ENCODE measurements at regions not wholly inside any gene's neighbourhood (a gene's known extent, or its start where the extent isn't known, plus 50 kb on each side); places are given as distances from the start of the nearest gene placed in this dataset.
"Not testable (repeated sequence)": the region's sequence is repeated elsewhere in the genome, so short reads cannot be mapped to it uniquely, and the experiment has no call there.

GRCh38 chr10:35834877-35835494, 192.9 kb upstream of the FZD8 start:
- no peaks in the 10 kb centered on the region for H3K4me1 Mint-ChIP-seq
- DNase-seq = no peak
- CTCF ChIA-PET = no interaction called here

GRCh38 chr10:35827783-35828182, 185.7 kb upstream of the FZD8 start:
- DNase-seq = no peak
- Mint-ChIP-seq H3K36me3 (no peaks in the 10 kb centered on the region), H3K4me1 (no peaks in the 10 kb centered on the region), H3K9me3 (peaks cover 5% of the 10 kb centered on the region), H3K27ac (no peak overlapping the region), H3K27me3 (no peaks in the 10 kb centered on the region), H3K4me3 (no peak overlapping the region)
- CTCF ChIA-PET = no interaction called here

More at GRCh38 chr10:35834877-35835494, 192.9 kb upstream of the FZD8 start:
- Mint-ChIP-seq H3K9me3 (peaks cover 3% of the 10 kb centered on the region), H3K27ac (no peak overlapping the region), H3K27me3 (no peaks in the 10 kb centered on the region), H3K36me3 (no peaks in the 10 kb centered on the region), H3K4me3 (no peak overlapping the region)

GRCh38 chr10:35824704-35825103, 182.6 kb upstream of the FZD8 start:
- DNase-seq = no peak
- H3K9me3 Mint-ChIP-seq = peaks cover 4% of the 10 kb centered on the region
- no peak overlapping the region for H3K4me3 Mint-ChIP-seq
- H3K4me1 Mint-ChIP-seq = no peaks in the 10 kb centered on the region
- H3K27ac Mint-ChIP-seq = no peak overlapping the region
- H3K27me3 Mint-ChIP-seq = no peaks in the 10 kb centered on the region
- CTCF ChIA-PET = no interaction called here
- H3K36me3 Mint-ChIP-seq = no peaks in the 10 kb centered on the region

GRCh38 chr10:35822316-35822715, 180.2 kb upstream of the FZD8 start:
- CTCF ChIA-PET = no interaction called here
- Mint-ChIP-seq H3K9me3 (peaks cover 2% of the 10 kb centered on the region), H3K27ac (no peak overlapping the region)

GRCh38 chr10:35821339-35821911, 179.3 kb upstream of the FZD8 start:
- no peak for DNase-seq
- Mint-ChIP-seq H3K9me3 (peaks cover 2% of the 10 kb centered on the region), H3K36me3 (no peaks in the 10 kb centered on the region), H3K4me1 (no peaks in the 10 kb centered on the region), H3K27ac (no peak overlapping the region), H3K27me3 (no peaks in the 10 kb centered on the region), H3K4me3 (no peak overlapping the region)
- CTCF ChIA-PET = no interaction called here

More at GRCh38 chr10:35822316-35822715, 180.2 kb upstream of the FZD8 start:
- H3K4me3 Mint-ChIP-seq = no peak overlapping the region
- no peak for DNase-seq
- no peaks in the 10 kb centered on the region for H3K27me3 Mint-ChIP-seq
- H3K4me1 Mint-ChIP-seq = no peaks in the 10 kb centered on the region
- H3K36me3 Mint-ChIP-seq = no peaks in the 10 kb centered on the region

GRCh38 chr10:35819736-35820135, 177.6 kb upstream of the FZD8 start:
- H3K27ac Mint-ChIP-seq = no peak overlapping the region
- CTCF ChIA-PET = no interaction called here
- H3K4me3 Mint-ChIP-seq = no peak overlapping the region
- H3K4me1 Mint-ChIP-seq = no peaks in the 10 kb centered on the region
- no peaks in the 10 kb centered on the region for H3K27me3 Mint-ChIP-seq
- peaks cover 7% of the 10 kb centered on the region for H3K9me3 Mint-ChIP-seq
- no peak for DNase-seq
- no peaks in the 10 kb centered on the region for H3K36me3 Mint-ChIP-seq

- CTCF ChIA-PET = no interaction called here
- Mint-ChIP-seq H3K4me3 (no peak overlapping the region), H3K27ac (no peak overlapping the region), H3K4me1 (no peaks in the 10 kb centered on the region), H3K36me3 (no peaks in the 10 kb centered on the region), H3K27me3 (no peaks in the 10 kb centered on the region), H3K9me3 (peaks cover 7% of the 10 kb centered on the region)
- no peak for DNase-seq
These were observed 176.9 kb upstream of the FZD8 start for GRCh38 chr10:35819011-35819410.

GRCh38 chr10:35817109-35817508, 175.0 kb upstream of the FZD8 start:
- CTCF ChIA-PET, H3K27ac Mint-ChIP-seq, H3K36me3 Mint-ChIP-seq, H3K9me3 Mint-ChIP-seq, H3K4me3 Mint-ChIP-seq, DNase-seq, H3K27me3 Mint-ChIP-seq, H3K4me1 Mint-ChIP-seq: not testable (repeated sequence)

- DNase-seq = no peak
- H3K36me3 Mint-ChIP-seq = no peaks in the 10 kb centered on the region
- no peak overlapping the region for H3K4me3 Mint-ChIP-seq
- H3K27ac Mint-ChIP-seq = no peak overlapping the region
- CTCF ChIA-PET = no interaction called here
- no peaks in the 10 kb centered on the region for H3K27me3 Mint-ChIP-seq
- no peaks in the 10 kb centered on the region for H3K4me1 Mint-ChIP-seq
- H3K9me3 Mint-ChIP-seq = peaks cover 16% of the 10 kb centered on the region
These were observed 171.1 kb upstream of the FZD8 start for GRCh38 chr10:35813219-35813618.

- DNase-seq = no peak
- CTCF ChIA-PET = no interaction called here
- Mint-ChIP-seq H3K4me1 (no peaks in the 10 kb centered on the region), H3K27me3 (no peaks in the 10 kb centered on the region), H3K9me3 (peaks cover 12% of the 10 kb centered on the region), H3K4me3 (no peak overlapping the region), H3K36me3 (no peaks in the 10 kb centered on the region), H3K27ac (no peak overlapping the region)
These were observed 166.2 kb upstream of the FZD8 start for GRCh38 chr10:35808344-35808743.

GRCh38 chr10:35803046-35803445, 160.9 kb upstream of the FZD8 start:
- CTCF ChIA-PET = no interaction called here
- no peak overlapping the region for H3K4me3 Mint-ChIP-seq
- H3K27me3 Mint-ChIP-seq = no peaks in the 10 kb centered on the region
- H3K27ac Mint-ChIP-seq = no peak overlapping the region
- no peaks in the 10 kb centered on the region for H3K9me3 Mint-ChIP-seq
- no peaks in the 10 kb centered on the region for H3K4me1 Mint-ChIP-seq
- DNase-seq = no peak
- no peaks in the 10 kb centered on the region for H3K36me3 Mint-ChIP-seq

- H3K9me3 Mint-ChIP-seq = no peaks in the 10 kb centered on the region
- H3K4me1 Mint-ChIP-seq = no peaks in the 10 kb centered on the region
- CTCF ChIA-PET = no interaction called here
- no peak overlapping the region for H3K27ac Mint-ChIP-seq
- H3K27me3 Mint-ChIP-seq = no peaks in the 10 kb centered on the region
- no peak for DNase-seq
- H3K36me3 Mint-ChIP-seq = no peaks in the 10 kb centered on the region
- H3K4me3 Mint-ChIP-seq = no peak overlapping the region
These were observed 155.1 kb upstream of the FZD8 start for GRCh38 chr10:35797187-35797586.

- Mint-ChIP-seq H3K4me3 (no peak overlapping the region), H3K36me3 (no peaks in the 10 kb centered on the region), H3K27ac (no peak overlapping the region), H3K4me1 (no peaks in the 10 kb centered on the region), H3K9me3 (no peaks in the 10 kb centered on the region), H3K27me3 (no peaks in the 10 kb centered on the region)
- CTCF ChIA-PET = no interaction called here
- DNase-seq = no peak
These were observed 153.2 kb upstream of the FZD8 start for GRCh38 chr10:35795131-35795824.

GRCh38 chr10:35794703-35795102, 152.6 kb upstream of the FZD8 start:
- Mint-ChIP-seq H3K27ac (no peak overlapping the region), H3K9me3 (no peaks in the 10 kb centered on the region), H3K4me1 (no peaks in the 10 kb centered on the region), H3K4me3 (no peak overlapping the region), H3K36me3 (no peaks in the 10 kb centered on the region), H3K27me3 (no peaks in the 10 kb centered on the region)
- no peak for DNase-seq
- CTCF ChIA-PET = no interaction called here

GRCh38 chr10:35792291-35792690, 150.2 kb upstream of the FZD8 start:
- no peaks in the 10 kb centered on the region for H3K27me3 Mint-ChIP-seq
- peaks cover 1% of the 10 kb centered on the region for H3K9me3 Mint-ChIP-seq
- CTCF ChIA-PET = no interaction called here
- H3K27ac Mint-ChIP-seq = no peak overlapping the region
- H3K4me1 Mint-ChIP-seq = no peaks in the 10 kb centered on the region
- H3K4me3 Mint-ChIP-seq = no peak overlapping the region
- H3K36me3 Mint-ChIP-seq = no peaks in the 10 kb centered on the region
- no peak for DNase-seq

Measured in activated naive CD4-positive, alpha-beta T cell treated with anti-CD3 and anti-CD28 coated beads, Interleukin-2, amount 10 ng/mL, durations not matched to agents 7 days and 5 days (primary cell).